B cell (primary cell): ENCODE measurements at regions not wholly inside any gene's neighbourhood (a gene's known extent, or its start where the extent isn't known, plus 50 kb on each side); places are given as distances from the start of the nearest gene placed in this dataset.

ENCODE experiments used
- ATAC-seq: fragments of 200-7000 bp; cut with Tn5 transposase; one replicate; pipeline ENCODE4 v1.10.0; 2021; ENCODE audit warnings: low read depth, mild to moderate bottlenecking, moderate number of reproducible peaks, moderate library complexity
- CTCF ChIA-PET: fragments of 350-600 bp; sonication (Branson Sonifier 250); formaldehyde crosslinking; loops from one replicate; lab custom pipeline; 2021; ENCODE audit warnings: antibody characterized with exemption, inconsistent platforms; lab: Charles Lee
- POLR2A ChIA-PET: fragments of 350-600 bp; sonication (Branson Sonifier 250); formaldehyde crosslinking; loops from one replicate; lab custom pipeline; 2021; ENCODE audit warnings: antibody characterized with exemption; lab: Charles Lee
- DNase-seq: peaks from one replicate; pipeline ENCODE4 v3.0.0; 2013
- H2AFZ ChIP-seq: 2 replicates; pipeline ENCODE4 v1.6.1; 2012; ENCODE audit warnings: mild to moderate bottlenecking, low read depth, low read length; ENCODE audit not compliant: insufficient read depth, poor library complexity, severe bottlenecking
- H3K27ac ChIP-seq, 2 donors: 1 replicate in 1 of 2; 2 replicates in 1 of 2; pipeline ENCODE4 v1.5.1; 2012 to 2013; ENCODE audit warnings: low read length in 2 of 2, mild to moderate bottlenecking in 2 of 2, moderate library complexity in 1 of 2
- H3K27me3 ChIP-seq, 4 experiments: fragments of 200-600 bp in 1 of 4; sonication (generic) in 1 of 4; replicated peaks in 1 of 4; 1 replicate in 2 of 4; 2 replicates in 2 of 4; pipeline versions ENCODE4 v1.6.1 to v1.7.0; 2013 to 2016; ENCODE audit warnings: low read length in 3 of 4, mild to moderate bottlenecking in 2 of 4, mixed read lengths in 1 of 4, moderate library complexity in 1 of 4; ENCODE audit not compliant: insufficient read depth in 4 of 4, control insufficient read depth in 3 of 4; ENCODE audit errors: control extremely low read depth in 1 of 4
- H3K36me3 ChIP-seq, 2 experiments: replicated peaks in 1 of 2; 1 replicate in 1 of 2; 2 replicates in 1 of 2; pipeline versions ENCODE4 v1.6.1 to v1.7.1; 2013; ENCODE audit warnings: low read length in 1 of 2; ENCODE audit not compliant: insufficient read depth in 2 of 2, control insufficient read depth in 1 of 2; ENCODE audit errors: control extremely low read depth in 1 of 2, extremely low read depth in 1 of 2
- H3K4me1 ChIP-seq, 2 donors: fragments of 200-600 bp in 1 of 2; sonication (generic) in 1 of 2; 1 replicate in 1 of 2; 2 replicates in 1 of 2; pipeline versions ENCODE4 v1.5.1 to v1.6.1; 2013 to 2017; ENCODE audit warnings: low read length in 2 of 2; ENCODE audit not compliant: control insufficient read depth in 2 of 2, insufficient read depth in 2 of 2
- H3K4me2 ChIP-seq: replicated peaks from 2 replicates; pipeline ENCODE3; 2012; ENCODE audit warnings: mild to moderate bottlenecking, low read depth, low read length; ENCODE audit not compliant: poor library complexity, severe bottlenecking
- H3K4me3 ChIP-seq, 5 experiments: fragments of 200-600 bp in 1 of 5; sonication (generic) in 1 of 5; 1 replicate in 3 of 5; 2 replicates in 2 of 5; pipeline versions ENCODE4 v1.5.1 to v1.7.0; 2011 to 2016; ENCODE audit warnings: low read length in 4 of 5, mild to moderate bottlenecking in 4 of 5, low read depth in 2 of 5, control low read depth in 1 of 5, moderate library complexity in 1 of 5; ENCODE audit not compliant: insufficient read depth in 1 of 5; ENCODE audit errors: control extremely low read depth in 1 of 5, extremely low read depth in 1 of 5
- H3K79me2 ChIP-seq: fragments of 200-600 bp; sonication (generic); one replicate; pipeline ENCODE4 v1.6.0; 2016; ENCODE audit warnings: low read length; ENCODE audit not compliant: control insufficient read depth, insufficient read depth
- H3K9ac ChIP-seq: fragments of 200-600 bp; sonication (generic); 2 replicates; pipeline ENCODE4 v1.6.1; 2017; ENCODE audit warnings: mild to moderate bottlenecking, low read length, moderate library complexity
- H3K9me3 ChIP-seq, 3 donors: one replicate each; pipeline versions ENCODE4 v1.6.1 to v1.7.1; 2013; ENCODE audit warnings: low read length in 2 of 3; ENCODE audit not compliant: control insufficient read depth in 2 of 3, insufficient read depth in 1 of 3; ENCODE audit errors: control extremely low read depth in 1 of 3
- H4K20me1 ChIP-seq: 2 replicates; pipeline ENCODE4 v1.6.0; 2012; ENCODE audit warnings: mild to moderate bottlenecking, low read length; ENCODE audit not compliant: insufficient read depth, control insufficient read depth, poor library complexity, severe bottlenecking
- H3K27ac Mint-ChIP-seq: one replicate; pipeline ENCODE4 v1.8.0; 2021; ENCODE audit warnings: mixed read lengths
- H3K27me3 Mint-ChIP-seq: one replicate; pipeline ENCODE4 v1.8.0; 2021; ENCODE audit warnings: mixed read lengths
- H3K4me1 Mint-ChIP-seq: one replicate; pipeline ENCODE4 v1.8.0; 2021; ENCODE audit warnings: mixed read lengths
- H3K4me3 Mint-ChIP-seq: one replicate; pipeline ENCODE4 v1.8.0; 2021; ENCODE audit warnings: mixed read lengths
- H3K9me3 Mint-ChIP-seq: one replicate; pipeline ENCODE4 v1.8.0; 2022; ENCODE audit warnings: mixed read lengths; ENCODE audit not compliant: insufficient read depth
- EZH2 ChIP-seq: IDR thresholded peaks from 2 replicates; pipeline ENCODE4 v1.6.1; 2012; ENCODE audit warnings: borderline replicate concordance, low read depth, mild to moderate bottlenecking, moderate library complexity, low read length; ENCODE audit not compliant: insufficient read depth, poor library complexity, severe bottlenecking
- WGBS: methylation state at CpG from one replicate; pipeline ENCODE4 v1.1.5; 2013; ENCODE audit warnings: missing lambda C conversion rate; ENCODE audit not compliant: insufficient coverage; 5-methylcytosine and 5-hydroxymethylcytosine counted together
- intact Hi-C: fragments of 100-400 bp; cut with micrococcal nuclease; formaldehyde crosslinking; loops from one replicate; pipeline ENCODE4 v1.10.0; 2022
- TF ChIP-seq, protein P1 (sequence below): fragments of 200-600 bp; IDR thresholded peaks from one replicate; pipeline ENCODE4 v1.8.0; 2022; ENCODE audit warnings: antibody characterized with exemption, mild to moderate bottlenecking

DNA sequence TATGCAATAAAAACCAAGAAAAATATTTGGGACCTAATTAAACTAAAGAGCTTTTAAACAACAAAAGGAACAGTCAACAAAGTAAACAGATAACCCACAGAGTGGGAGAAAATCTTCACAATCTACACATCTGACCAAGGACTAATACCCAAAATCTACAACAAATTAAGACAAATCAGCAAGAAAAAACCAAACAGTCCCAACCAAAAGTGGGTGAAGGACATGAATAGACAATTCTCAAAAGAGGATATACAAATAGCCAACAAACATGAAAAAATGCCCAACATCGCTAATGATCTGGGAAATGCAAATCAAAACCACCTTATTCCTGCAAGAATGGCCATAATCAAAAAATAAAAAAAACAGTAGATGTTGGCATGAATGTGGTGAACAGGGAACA lies 250.1 kb downstream of the C1D start:
- H3K4me2 ChIP-seq = no peak overlapping the region
- ChIA-PET POLR2A (no interaction called here), CTCF (no interaction called here)
- no peaks in the 10 kb centered on the region for H3K36me3 ChIP-seq
- WGBS = no CpG with 5 or more reads among the region's 1 CpG
- peaks cover 28% of the 10 kb centered on the region for H3K27me3 Mint-ChIP-seq
- no peaks in the 10 kb centered on the region for H3K4me1 ChIP-seq
- H3K27ac ChIP-seq = no peak overlapping the region
- H3K9me3 Mint-ChIP-seq = peaks cover 6% of the 10 kb centered on the region
- H3K4me3 Mint-ChIP-seq = no peak overlapping the region
- TF ChIP-seq EZH2 = no peak
- TF ChIP-seq, protein P1, sequence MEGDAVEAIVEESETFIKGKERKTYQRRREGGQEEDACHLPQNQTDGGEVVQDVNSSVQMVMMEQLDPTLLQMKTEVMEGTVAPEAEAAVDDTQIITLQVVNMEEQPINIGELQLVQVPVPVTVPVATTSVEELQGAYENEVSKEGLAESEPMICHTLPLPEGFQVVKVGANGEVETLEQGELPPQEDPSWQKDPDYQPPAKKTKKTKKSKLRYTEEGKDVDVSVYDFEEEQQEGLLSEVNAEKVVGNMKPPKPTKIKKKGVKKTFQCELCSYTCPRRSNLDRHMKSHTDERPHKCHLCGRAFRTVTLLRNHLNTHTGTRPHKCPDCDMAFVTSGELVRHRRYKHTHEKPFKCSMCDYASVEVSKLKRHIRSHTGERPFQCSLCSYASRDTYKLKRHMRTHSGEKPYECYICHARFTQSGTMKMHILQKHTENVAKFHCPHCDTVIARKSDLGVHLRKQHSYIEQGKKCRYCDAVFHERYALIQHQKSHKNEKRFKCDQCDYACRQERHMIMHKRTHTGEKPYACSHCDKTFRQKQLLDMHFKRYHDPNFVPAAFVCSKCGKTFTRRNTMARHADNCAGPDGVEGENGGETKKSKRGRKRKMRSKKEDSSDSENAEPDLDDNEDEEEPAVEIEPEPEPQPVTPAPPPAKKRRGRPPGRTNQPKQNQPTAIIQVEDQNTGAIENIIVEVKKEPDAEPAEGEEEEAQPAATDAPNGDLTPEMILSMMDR = no peak
- peaks cover 0 to 10% (median 2%) of the 10 kb centered on the region in 3 donors for H3K9me3 ChIP-seq
- H3K27ac Mint-ChIP-seq = no peak overlapping the region
- H3K4me3 ChIP-seq = no peak overlapping the region
- H3K4me1 Mint-ChIP-seq = no peaks in the 10 kb centered on the region
- no peak overlapping the region for H2AFZ ChIP-seq
- intact Hi-C loops = no loop called here
- H3K27me3 ChIP-seq = peaks cover 0 to 7% (median 0%) of the 10 kb centered on the region in 4 experiments
- H3K9ac ChIP-seq = no peak overlapping the region
- no peak for DNase-seq
- no peaks in the 10 kb centered on the region for H4K20me1 ChIP-seq
- no peak for ATAC-seq
- no peaks in the 10 kb centered on the region for H3K79me2 ChIP-seq

- Histone ChIP-seq H3K27ac (no peak overlapping the region), H3K4me3 (no peak overlapping the region), H3K4me2 (no peak overlapping the region), H3K9me3 (no peaks in the 10 kb centered on the region), H4K20me1 (no peaks in the 10 kb centered on the region), H3K79me2 (no peaks in the 10 kb centered on the region), H3K36me3 (no peaks in the 10 kb centered on the region), H3K4me1 (peaks cover 17 to 20% of the 10 kb centered on the region in 2 donors), H3K9ac (no peak overlapping the region), H2AFZ (no peak overlapping the region), H3K27me3 (no peaks in the 10 kb centered on the region)
- intact Hi-C loops = no loop called here
- no peaks in the 10 kb centered on the region for H3K27me3 Mint-ChIP-seq
- CTCF ChIA-PET = no interaction called here
- no peak overlapping the region for H3K27ac Mint-ChIP-seq
- DNase-seq = no peak
- no peak overlapping the region for H3K4me3 Mint-ChIP-seq
- POLR2A ChIA-PET = no interaction called here
- TF ChIP-seq, protein P1 = no peak
- TF ChIP-seq EZH2 = no peak
- H3K4me1 Mint-ChIP-seq = peaks cover 21% of the 10 kb centered on the region
- no peaks in the 10 kb centered on the region for H3K9me3 Mint-ChIP-seq
- no peak for ATAC-seq
- WGBS = 98% methylated on average over 6 of the region's 8 CpGs
Observed at GRCh38 chr2:67823726-67824125, 239.1 kb downstream of the C1D start.
